A549 (cell line): ENCODE measurements at regions not wholly inside any gene's neighbourhood (a gene's known extent, or its start where the extent isn't known, plus 50 kb on each side); places are given as distances from the start of the nearest gene placed in this dataset.

ENCODE experiments used
- ATAC-seq, 2 experiments: fragments of 200-7000 bp in 1 of 2; fragments of >200 bp in 1 of 2; cut with Nextera tagmentation in 1 of 2; cut with Tn5 transposase in 1 of 2; 3 replicates each; pipeline versions ENCODE4 v1.8.0 to v1.9.1; 2018 to 2020; ENCODE audit warnings: mild to moderate bottlenecking in 1 of 2, moderate library complexity in 1 of 2
- CTCF ChIA-PET: fragments of 300-600 bp; sonication (Branson Sonifier 250); formaldehyde crosslinking; extraction: SDS; loops from one replicate; lab custom pipeline; 2021; ENCODE audit warnings: antibody characterized with exemption, inconsistent platforms; lab: Yijun Ruan, JAX
- POLR2A ChIA-PET: fragments of 350-600 bp; formaldehyde crosslinking; extraction: SDS; loops from one replicate; lab custom pipeline; 2021; ENCODE audit warnings: antibody characterized with exemption, inconsistent platforms; lab: Yijun Ruan, JAX
- DNase-seq, 2 experiments: peaks; one replicate each; pipeline versions ENCODE4 v3.0.0 to v3.0.0-alpha.2; 2011 to 2016; ENCODE audit warnings: low read depth in 1 of 2, low spot score in 1 of 2
- FAIRE-seq: peaks from 2 replicates; lab custom pipeline; 2011; peaks lifted over from hg19 to GRCh38; lab: Jason Lieb, UNC
- H3K27ac ChIP-seq, 2 experiments: fragments of >200 bp; sonication (Bioruptor Twin); formaldehyde crosslinking; 3 replicates each; pipeline ENCODE4 v1.5.1; 2016 to 2017
- H3K4me1 ChIP-seq: fragments of >200 bp; sonication (Bioruptor Twin); formaldehyde crosslinking; 3 replicates; pipeline ENCODE4 v1.6.1; 2016
- H3K4me2 ChIP-seq: fragments of >200 bp; sonication (Bioruptor Twin); formaldehyde crosslinking; 3 replicates; pipeline ENCODE4 v1.6.1; 2016
- H3K4me3 ChIP-seq: fragments of >200 bp; sonication (Bioruptor Twin); formaldehyde crosslinking; 3 replicates; pipeline ENCODE4 v1.5.1; 2016
- H3K9me3 ChIP-seq: fragments of >200 bp; sonication (Bioruptor Twin); formaldehyde crosslinking; 3 replicates; pipeline ENCODE4 v1.6.1; 2016
- BCL3 ChIP-seq: fragments of >200 bp; sonication (Bioruptor Twin); formaldehyde crosslinking; IDR thresholded peaks from 3 replicates; pipeline ENCODE4 v1.6.1; 2016
- CEBPB ChIP-seq, 2 experiments: fragments of >200 bp in 1 of 2; sonication (Bioruptor Twin) in 1 of 2; formaldehyde crosslinking in 1 of 2; IDR thresholded peaks; 2 replicates each; pipeline ENCODE4 v1.6.1; 2012 to 2016
- FOSB ChIP-seq: fragments of 250-450 bp; sonication (Bioruptor Pico); IDR thresholded peaks from 2 replicates; pipeline ENCODE4 v1.5.0; 2020; ENCODE audit warnings: mild to moderate bottlenecking, moderate library complexity
- FOSL2 ChIP-seq, 2 experiments: fragments of 450-650 bp in 1 of 2; fragments of >200 bp in 1 of 2; sonication (Bioruptor Twin) in 1 of 2; formaldehyde crosslinking; IDR thresholded peaks; 2 replicates each; pipeline versions ENCODE4 v1.5.0 to v1.6.1; 2016 to 2020; ENCODE audit warnings: mild to moderate bottlenecking in 1 of 2, moderate library complexity in 1 of 2
- GATA3 ChIP-seq: IDR thresholded peaks from 2 replicates; pipeline ENCODE4 v1.6.1; 2012; ENCODE audit warnings: borderline replicate concordance
- HES2 ChIP-seq: fragments of >200 bp; sonication (Bioruptor Twin); formaldehyde crosslinking; IDR thresholded peaks from 2 replicates; pipeline ENCODE4 v1.6.1; 2016
- HMGXB4 ChIP-seq: fragments of 250-450 bp; sonication (Bioruptor Pico); IDR thresholded peaks from 2 replicates; pipeline ENCODE4 v1.5.0; 2021; ENCODE audit warnings: mild to moderate bottlenecking, moderate library complexity, borderline replicate concordance
- HOXB13 ChIP-seq: fragments of 250-450 bp; sonication (Bioruptor Pico); IDR thresholded peaks from 2 replicates; pipeline ENCODE4 v1.5.0; 2020; ENCODE audit warnings: low read depth, mild to moderate bottlenecking, moderate library complexity
- JUN ChIP-seq, 2 experiments: fragments of >200 bp; sonication (Bioruptor Twin); formaldehyde crosslinking; IDR thresholded peaks; 2 replicates in 1 of 2; 3 replicates in 1 of 2; pipeline ENCODE4 v1.6.1; 2016 to 2017
- KDM5A ChIP-seq: fragments of 200-600 bp; sonication (generic); IDR thresholded peaks from 2 replicates; pipeline ENCODE4 v1.6.1; 2016; ENCODE audit warnings: antibody characterized with exemption, mild to moderate bottlenecking
- MAFK ChIP-seq: fragments of 450-650 bp; IDR thresholded peaks from 2 replicates; pipeline ENCODE4 v1.6.1; 2014; ENCODE audit not compliant: partially characterized antibody
- NFE2L2 ChIP-seq: fragments of 150-350 bp; conservative IDR thresholded peaks from 2 replicates; pipeline ENCODE4 v1.6.1; 2014; ENCODE audit warnings: low read length
- NPAS2 ChIP-seq: fragments of 250-450 bp; sonication (Bioruptor Pico); IDR thresholded peaks from 2 replicates; pipeline ENCODE4 v1.8.0; 2022; ENCODE audit warnings: mild to moderate bottlenecking, moderate library complexity, borderline replicate concordance
- NR3C1 ChIP-seq: fragments of >200 bp; sonication (Bioruptor Twin); formaldehyde crosslinking; IDR thresholded peaks from 3 replicates; pipeline ENCODE4 v1.6.1; 2017
- PBX3 ChIP-seq: IDR thresholded peaks from 2 replicates; pipeline ENCODE4 v1.6.1; 2012
- POLR2AphosphoS2 ChIP-seq: conservative IDR thresholded peaks from 2 replicates; pipeline ENCODE4 v1.6.1; 2012; ENCODE audit warnings: low read length, improper control_type of control experiment, inconsistent platforms
- RAD21 ChIP-seq, 2 experiments: fragments of >200 bp in 1 of 2; sonication (Bioruptor Twin) in 1 of 2; formaldehyde crosslinking in 1 of 2; IDR thresholded peaks in 1 of 2; conservative IDR thresholded peaks in 1 of 2; 2 replicates in 1 of 2; 3 replicates in 1 of 2; pipeline ENCODE4 v1.6.1; 2012 to 2018; ENCODE audit warnings: inconsistent platforms in 1 of 2
- RCOR1 ChIP-seq: fragments of 150-350 bp; IDR thresholded peaks from 2 replicates; pipeline ENCODE4 v1.6.1; 2014; ENCODE audit warnings: antibody characterized with exemption, low read length, low read depth
- REST ChIP-seq: fragments of 200-600 bp; sonication (generic); IDR thresholded peaks from 2 replicates; pipeline ENCODE4 v1.6.1; 2016; ENCODE audit warnings: antibody characterized with exemption, mild to moderate bottlenecking, moderate library complexity
- SREBF2 ChIP-seq: fragments of 450-650 bp; IDR thresholded peaks from 2 replicates; pipeline ENCODE4 v1.6.1; 2014; ENCODE audit warnings: mild to moderate bottlenecking, moderate library complexity
- ZFP36 ChIP-seq: fragments of 450-650 bp; IDR thresholded peaks from 2 replicates; pipeline ENCODE4 v1.6.1; 2014; ENCODE audit warnings: borderline replicate concordance; ENCODE audit not compliant: partially characterized antibody
- WGBS: methylation state at CpG from one replicate; pipeline ENCODE4 v1.1.6; 2017; ENCODE audit errors: missing lambda C conversion rate; 5-methylcytosine and 5-hydroxymethylcytosine counted together

GRCh38 chr11:41675205-41675604 lies 215.8 kb upstream of the LRRC4C start:
- CTCF ChIA-PET, result no interaction called here
- POLR2A ChIA-PET, result no interaction called here
- no peak for FAIRE-seq

GRCh38 chr11:41713030-41713429 lies 253.6 kb upstream of the LRRC4C start:
- TF ChIP-seq REST, result no peak
- no peak for TF ChIP-seq FOSB (CRISPR knock-in tag)
- no peak for TF ChIP-seq SREBF2
- no peak for TF ChIP-seq ZFP36
- no peak for TF ChIP-seq HES2
- no peak for TF ChIP-seq KDM5A
- no peak for TF ChIP-seq GATA3
- no peak for TF ChIP-seq CEBPB (IDR thresholded peaks at IDR 0.05)
- TF ChIP-seq HOXB13 (CRISPR knock-in tag), result no peak
- no peak for TF ChIP-seq MAFK
- TF ChIP-seq JUN (IDR thresholded peaks at IDR 0.05), result no peak
- TF ChIP-seq BCL3, result no peak
- no peak for TF ChIP-seq RAD21 (conservative IDR thresholded peaks at IDR 0.05 in 1 of 2, IDR thresholded peaks at IDR 0.05 in 1 of 2)
- no peak for TF ChIP-seq RCOR1
- Histone ChIP-seq H3K4me3 (no peak overlapping the region), H3K27ac (no peak overlapping the region), H3K4me2 (no peak overlapping the region), H3K9me3 (no peaks in the 10 kb centered on the region), H3K4me1 (no peaks in the 10 kb centered on the region)
- FAIRE-seq (no peak), ATAC-seq (no peak), DNase-seq (no peak)
- CTCF ChIA-PET, result no interaction called here
- 0% methylated on average over 3 of the region's 3 CpGs for WGBS
- POLR2A ChIA-PET, result no interaction called here

More at GRCh38 chr11:41675205-41675604, 215.8 kb upstream of the LRRC4C start:
- no peak overlapping the region for H3K27ac ChIP-seq
- no peak overlapping the region for H3K4me3 ChIP-seq
- WGBS, result 43% methylated on average over 1 of the region's 1 CpG
- TF ChIP-seq POLR2AphosphoS2, result no peak
- no peak for TF ChIP-seq NPAS2 (CRISPR knock-in tag)
- TF ChIP-seq FOSL2 (IDR thresholded peaks at IDR 0.05), result no peak
- no peak for TF ChIP-seq FOSL2 (CRISPR knock-in tag; IDR thresholded peaks at IDR 0.05)
- no peak for TF ChIP-seq NR3C1
- no peak for TF ChIP-seq PBX3
- no peak for TF ChIP-seq HMGXB4 (CRISPR knock-in tag)
- no peak for TF ChIP-seq NFE2L2
- no peaks in the 10 kb centered on the region for H3K4me1 ChIP-seq
- no peak for DNase-seq
- ATAC-seq, result no peak
- 0 out of 3 replicates have a peak, but pooled peaks cover 3% of the 10 kb centered on the region for H3K9me3 ChIP-seq
- no peak overlapping the region for H3K4me2 ChIP-seq
